NCI-H146 treated with DMSO at 0.1 percent for 48 hours (cell line): ENCODE measurements at regions not wholly inside any gene's neighbourhood (a gene's known extent, or its start where the extent isn't known, plus 50 kb on each side); places are given as distances from the start of the nearest gene placed in this dataset.
"Not testable (repeated sequence)": the region's sequence is repeated elsewhere in the genome, so short reads cannot be mapped to it uniquely, and the experiment has no call there.

Source experiments
- DNase-seq: peaks from one replicate; lab custom pipeline; 2025; ENCODE audit not compliant: unreplicated experiment; lab: John Stamatoyannopoulos, UW

- DNase-seq, result no peak
These were observed 105.7 kb upstream of the PPM1H start for GRCh38 chr12:63040526-63041220.

GRCh38 chr12:63038713-63039100 lies 103.8 kb upstream of the PPM1H start:
- no peak for DNase-seq

GRCh38 chr12:63037746-63038712 lies 103.1 kb upstream of the PPM1H start:
- DNase-seq, result peak; percentile 66

- DNase-seq, result no peak
These were observed 102.0 kb upstream of the PPM1H start for GRCh38 chr12:63036974-63037335.

DNA sequence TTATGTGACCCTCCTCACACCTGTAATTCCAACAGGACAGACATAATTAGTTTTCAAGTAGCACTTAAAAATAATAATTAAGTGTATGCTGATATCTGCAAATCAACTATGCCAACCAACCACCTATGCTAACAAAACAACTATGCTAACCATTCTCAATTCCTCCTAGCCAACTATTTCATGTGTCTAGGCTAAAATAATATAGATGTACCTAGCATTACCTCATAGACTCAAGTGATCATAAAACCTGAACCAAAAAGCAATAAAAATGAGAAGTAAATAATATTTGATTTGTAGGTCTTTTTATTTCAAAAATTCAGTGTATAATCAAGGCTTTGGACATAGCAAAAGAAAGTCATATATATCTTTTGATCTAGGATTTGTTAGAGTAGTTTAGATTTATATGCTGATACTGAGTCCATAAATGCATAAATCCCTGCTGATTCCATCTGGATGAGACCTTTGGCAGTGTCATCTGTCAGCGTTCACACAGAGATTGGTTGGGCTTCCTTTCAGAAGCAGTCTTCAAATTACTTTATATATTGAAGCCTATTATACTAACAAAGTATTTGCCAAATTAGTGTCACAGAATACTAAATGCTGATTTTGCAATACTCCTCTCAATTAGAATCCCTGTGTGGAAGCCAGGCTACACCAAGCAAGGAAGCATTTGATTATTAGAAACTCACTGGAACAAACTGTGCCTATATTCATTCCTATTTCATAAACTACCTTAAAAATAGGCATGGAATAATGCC lies 101.4 kb upstream of the PPM1H start:
- no peak for DNase-seq

- no peak for DNase-seq
These were observed 99.7 kb upstream of the PPM1H start for GRCh38 chr12:63034601-63035000.

DNA sequence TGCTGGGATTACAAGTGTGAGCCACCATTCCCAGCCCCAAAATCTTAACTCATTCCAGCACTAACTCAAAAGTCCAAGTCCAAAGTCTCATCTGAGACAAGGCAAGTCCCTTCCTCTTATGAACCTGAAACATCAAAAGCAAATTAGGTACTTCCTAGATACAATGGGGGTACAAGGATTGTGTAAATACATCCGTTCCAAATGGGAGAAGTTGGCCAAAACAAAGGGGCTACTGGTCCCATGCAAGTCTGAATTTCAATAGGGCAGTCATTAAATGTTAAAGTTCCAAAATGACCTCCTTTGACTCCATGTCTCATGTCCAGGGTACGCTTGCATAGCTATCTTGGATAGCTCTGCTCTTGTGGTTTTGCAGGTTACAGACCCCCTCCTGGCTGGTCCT lies 94.7 kb upstream of the PPM1H start:
- DNase-seq, result no peak

DNA sequence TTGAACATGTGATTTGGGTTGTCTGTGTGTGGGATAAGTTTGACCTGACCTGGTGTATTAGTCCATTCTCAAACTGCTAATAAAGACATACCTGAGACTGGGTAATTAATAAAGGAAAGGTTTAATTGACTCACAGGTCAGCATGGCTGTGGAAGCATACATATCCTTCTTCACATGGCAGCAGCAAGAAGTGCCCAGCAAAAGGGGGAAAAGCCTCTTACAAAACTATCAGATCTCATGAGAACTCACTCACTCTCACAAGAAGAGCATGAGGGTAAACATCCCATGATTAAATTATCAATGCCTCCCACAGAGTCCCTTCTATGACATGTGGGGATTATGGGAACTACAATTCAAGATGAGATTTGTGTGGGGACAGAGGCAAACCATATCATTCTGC lies 94.0 kb upstream of the PPM1H start:
- DNase-seq, result no peak

DNA sequence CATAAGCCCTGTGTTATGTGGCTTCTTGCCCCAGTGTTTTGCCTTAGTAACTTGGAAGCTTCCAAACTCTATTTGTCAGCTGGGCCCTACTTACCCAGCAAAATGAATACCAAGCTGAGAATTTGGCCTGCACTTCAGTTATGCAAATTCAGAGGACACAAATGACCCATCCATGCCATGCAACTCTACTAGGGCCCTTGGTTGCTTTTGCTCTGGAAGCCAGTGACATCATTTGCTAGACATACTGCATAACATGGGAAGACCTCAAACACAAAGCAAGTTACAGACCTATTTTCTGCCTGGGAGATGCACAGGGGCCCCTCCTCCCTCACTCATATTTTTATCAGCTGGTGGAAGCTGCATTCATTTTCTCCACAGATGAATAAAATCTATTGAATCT lies 90.2 kb upstream of the PPM1H start:
- no peak for DNase-seq

DNA sequence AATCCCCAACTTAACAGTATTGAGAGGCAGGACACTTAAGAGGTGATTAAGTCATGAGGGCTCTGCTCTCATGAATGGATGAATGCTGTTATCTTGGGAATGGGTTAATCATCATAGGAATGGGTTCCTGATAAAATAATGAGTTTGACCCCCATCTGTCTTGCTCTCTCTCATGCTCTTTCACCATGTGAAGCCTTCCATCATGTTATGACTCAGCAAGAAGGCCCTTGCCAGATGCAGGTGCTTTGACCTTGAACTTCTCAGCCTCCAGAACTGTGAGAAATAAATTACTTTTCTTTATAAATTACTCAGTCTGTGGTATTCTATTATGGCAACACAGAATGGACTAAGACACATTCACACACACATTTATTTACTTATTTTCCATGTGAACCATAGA lies 89.0 kb upstream of the PPM1H start:
- no peak for DNase-seq

DNA sequence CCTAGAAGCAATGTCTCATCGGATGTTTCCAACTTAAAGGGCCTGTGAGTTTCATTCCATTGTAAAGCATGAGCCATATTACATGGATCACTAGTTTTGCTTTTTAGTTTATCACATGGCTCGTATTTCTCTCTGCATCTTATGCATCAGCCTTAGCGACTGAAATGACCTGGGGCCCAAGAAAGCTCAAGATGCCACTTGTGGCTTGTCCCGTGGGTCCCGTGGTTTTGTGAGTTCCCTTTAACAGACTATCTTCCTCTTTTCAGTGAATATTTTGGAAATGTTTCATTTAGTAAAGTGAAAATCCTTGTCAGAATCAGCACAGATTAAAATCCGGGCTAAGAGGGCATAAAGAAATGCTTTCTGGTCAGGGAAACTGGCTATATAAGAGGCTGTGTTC lies 86.2 kb upstream of the PPM1H start:
- DNase-seq, result no peak

DNA sequence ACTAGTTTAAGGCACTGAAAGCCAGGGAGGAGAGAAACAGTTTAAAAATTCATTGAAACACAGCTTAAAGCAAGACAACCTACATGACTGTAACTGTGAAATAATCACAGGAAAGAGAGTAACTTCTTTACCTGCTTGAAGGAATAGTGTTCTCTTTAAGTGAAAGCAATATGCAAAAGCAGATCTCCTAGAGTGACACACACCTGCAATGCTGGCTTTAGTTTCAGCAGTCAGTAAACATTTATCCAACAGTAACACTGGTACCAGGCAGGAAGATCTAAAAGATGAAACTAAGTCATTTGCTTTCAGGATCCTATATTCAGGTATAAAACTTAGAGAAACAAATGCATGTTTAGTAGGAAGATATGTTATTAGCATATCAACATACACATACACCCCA lies 85.3 kb upstream of the PPM1H start:
- DNase-seq, result no peak

- no peak for DNase-seq
These were observed 83.3 kb upstream of the PPM1H start for GRCh38 chr12:63018273-63018672.

- no peak for DNase-seq
These were observed 78.4 kb upstream of the PPM1H start for GRCh38 chr12:63013302-63013701.

DNA sequence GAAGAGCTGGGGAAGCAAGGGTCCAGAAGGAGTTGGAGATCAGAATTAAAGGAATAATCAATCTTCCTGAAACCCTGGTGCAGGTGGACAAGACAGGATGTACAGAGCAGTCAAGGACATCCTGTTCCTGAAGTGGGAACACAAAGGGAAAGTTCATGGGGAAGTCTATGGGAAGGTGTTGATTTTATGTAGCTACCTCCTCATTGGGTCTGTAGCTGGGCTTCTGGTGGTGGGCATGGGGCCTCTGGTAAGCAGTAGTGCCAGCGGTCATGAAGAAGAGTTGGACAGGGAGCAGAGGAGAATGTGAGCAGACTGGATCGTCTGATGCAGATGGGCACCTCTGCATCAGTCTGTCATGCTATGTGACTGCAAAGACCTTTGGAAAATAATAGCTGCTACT lies 75.7 kb upstream of the PPM1H start:
- DNase-seq, result no peak

GRCh38 chr12:63008372-63008771 lies 73.4 kb upstream of the PPM1H start:
- DNase-seq, result no peak

DNA sequence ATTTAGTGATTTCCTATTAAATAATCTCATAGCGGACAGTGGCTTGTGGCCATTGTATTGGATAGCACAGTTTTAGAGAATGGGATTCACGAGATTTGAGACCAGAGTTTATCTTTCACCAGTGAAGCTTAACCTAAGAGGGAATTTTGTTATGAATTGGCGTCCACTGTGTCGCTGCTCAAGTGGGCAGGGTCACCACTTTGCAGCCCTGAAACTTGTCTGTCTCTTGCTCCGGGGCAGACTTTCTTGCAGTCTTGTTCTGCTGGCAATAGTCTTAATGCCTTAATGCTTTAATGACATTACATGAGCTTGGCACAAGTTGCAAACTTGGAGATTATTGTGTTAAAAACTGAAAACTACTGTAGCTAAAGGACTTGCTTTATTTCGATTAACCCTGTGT lies 72.8 kb upstream of the PPM1H start:
- no peak for DNase-seq

GRCh38 chr12:63006536-63006935 lies 71.6 kb upstream of the PPM1H start:
- no peak for DNase-seq

- DNase-seq, result no peak
These were observed 70.4 kb upstream of the PPM1H start for GRCh38 chr12:63005382-63005781.

- no peak for DNase-seq
These were observed 68.4 kb upstream of the PPM1H start for GRCh38 chr12:63003223-63003819.

DNA sequence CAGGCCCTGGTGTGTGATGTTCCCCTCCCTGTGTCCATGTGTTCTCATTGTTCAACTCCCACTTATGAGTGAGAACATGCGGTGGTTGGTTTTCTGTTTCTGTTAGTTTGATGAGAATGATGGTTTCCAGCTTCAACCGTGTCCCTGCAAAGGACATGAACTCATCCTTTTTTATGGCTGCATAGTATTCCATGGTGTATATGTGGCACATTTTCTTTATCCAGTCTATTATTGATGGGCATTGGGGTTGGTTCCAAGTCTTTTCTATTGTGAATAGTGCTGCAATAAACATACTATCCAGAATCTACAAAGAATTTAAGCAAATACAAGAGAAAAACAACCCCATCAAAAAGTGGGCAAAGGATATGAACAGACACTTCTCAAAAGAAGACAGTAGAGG lies 67.1 kb upstream of the PPM1H start:
- DNase-seq, result not testable (repeated sequence)
